Right atrium auricular region (tissue), 2 donors: ENCODE measurements at regions not wholly inside any gene's neighbourhood (a gene's known extent, or its start where the extent isn't known, plus 50 kb on each side); places are given as distances from the start of the nearest gene placed in this dataset.

ENCODE experiments used
- DNase-seq: peaks from one replicate; pipeline ENCODE4 v3.0.0-alpha.2; 2019; ENCODE audit warnings: low spot score
- H3K27ac ChIP-seq, 2 donors: fragments of 200-600 bp; sonication (generic); 1 replicate in 1 of 2; 2 replicates in 1 of 2; pipeline ENCODE4 v1.5.1; 2016 to 2019
- H3K27me3 ChIP-seq, 2 donors: fragments of 200-600 bp; sonication (generic); one replicate each; pipeline versions ENCODE4 v1.5.1 to v1.6.0; 2017 to 2019
- H3K36me3 ChIP-seq: fragments of 200-600 bp; sonication (generic); one replicate; pipeline ENCODE4 v1.5.1; 2016
- H3K4me1 ChIP-seq, 2 donors: fragments of 200-600 bp; sonication (generic); one replicate each; pipeline versions ENCODE4 v1.5.1 to v1.6.0; 2017 to 2019
- H3K4me3 ChIP-seq, 2 donors: fragments of 200-600 bp; sonication (generic); 1 replicate in 1 of 2; 2 replicates in 1 of 2; pipeline ENCODE4 v1.5.1; 2017 to 2019; ENCODE audit warnings: mild to moderate bottlenecking in 1 of 2, moderate library complexity in 1 of 2
- H3K9me3 ChIP-seq, 2 donors: fragments of 200-600 bp; sonication (generic); one replicate each; pipeline ENCODE4 v1.5.1; 2019
- TF ChIP-seq, protein P1 (sequence below), 2 donors: fragments of 200-600 bp; sonication (generic); IDR thresholded peaks; one replicate each; pipeline ENCODE4 v1.5.1; 2019; ENCODE audit warnings: antibody characterized with exemption in 2 of 2

DNA sequence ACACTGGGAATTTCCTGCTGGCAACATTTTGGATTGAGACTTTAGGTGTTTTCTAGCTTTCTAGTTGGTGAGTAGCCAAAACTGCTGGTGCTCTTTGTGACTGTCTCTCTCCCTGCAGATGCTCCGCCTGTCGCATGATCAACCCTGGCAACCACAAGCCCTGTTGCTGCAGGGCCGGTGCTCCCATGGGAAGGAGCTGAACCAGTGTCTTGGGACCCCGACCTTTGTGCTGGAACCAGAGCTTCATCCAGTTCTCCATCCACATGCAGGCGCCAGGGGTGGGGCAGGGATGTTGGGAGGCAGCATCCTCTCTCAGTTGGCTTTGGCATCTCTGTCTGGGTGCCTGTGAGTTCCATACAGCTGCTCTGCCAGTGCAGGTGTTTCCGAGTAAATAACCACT lies 306.2 kb upstream of the MKI67 start:
- no peaks in the 10 kb centered on the region for H3K36me3 ChIP-seq
- no peak for DNase-seq
- no peaks in the 10 kb centered on the region for H3K27me3 ChIP-seq
- TF ChIP-seq, protein P1, sequence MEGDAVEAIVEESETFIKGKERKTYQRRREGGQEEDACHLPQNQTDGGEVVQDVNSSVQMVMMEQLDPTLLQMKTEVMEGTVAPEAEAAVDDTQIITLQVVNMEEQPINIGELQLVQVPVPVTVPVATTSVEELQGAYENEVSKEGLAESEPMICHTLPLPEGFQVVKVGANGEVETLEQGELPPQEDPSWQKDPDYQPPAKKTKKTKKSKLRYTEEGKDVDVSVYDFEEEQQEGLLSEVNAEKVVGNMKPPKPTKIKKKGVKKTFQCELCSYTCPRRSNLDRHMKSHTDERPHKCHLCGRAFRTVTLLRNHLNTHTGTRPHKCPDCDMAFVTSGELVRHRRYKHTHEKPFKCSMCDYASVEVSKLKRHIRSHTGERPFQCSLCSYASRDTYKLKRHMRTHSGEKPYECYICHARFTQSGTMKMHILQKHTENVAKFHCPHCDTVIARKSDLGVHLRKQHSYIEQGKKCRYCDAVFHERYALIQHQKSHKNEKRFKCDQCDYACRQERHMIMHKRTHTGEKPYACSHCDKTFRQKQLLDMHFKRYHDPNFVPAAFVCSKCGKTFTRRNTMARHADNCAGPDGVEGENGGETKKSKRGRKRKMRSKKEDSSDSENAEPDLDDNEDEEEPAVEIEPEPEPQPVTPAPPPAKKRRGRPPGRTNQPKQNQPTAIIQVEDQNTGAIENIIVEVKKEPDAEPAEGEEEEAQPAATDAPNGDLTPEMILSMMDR (IDR thresholded peaks at IDR 0.05) = no peak
- H3K27ac ChIP-seq = no peak overlapping the region
- H3K9me3 ChIP-seq = no peaks in the 10 kb centered on the region
- H3K4me3 ChIP-seq = no peak overlapping the region
- no peaks in the 10 kb centered on the region for H3K4me1 ChIP-seq

GRCh38 chr10:128435811-128436210 lies 309.6 kb upstream of the MKI67 start:
- no peak for DNase-seq
- Histone ChIP-seq H3K4me3 (no peak overlapping the region), H3K9me3 (no peaks in the 10 kb centered on the region), H3K27ac (no peak overlapping the region), H3K36me3 (no peaks in the 10 kb centered on the region), H3K4me1 (no peaks in the 10 kb centered on the region), H3K27me3 (no peaks in the 10 kb centered on the region)
- TF ChIP-seq, protein P1 (IDR thresholded peaks at IDR 0.05) = no peak

- Histone ChIP-seq H3K4me1 (no peaks in the 10 kb centered on the region), H3K36me3 (no peaks in the 10 kb centered on the region), H3K27me3 (no peaks in the 10 kb centered on the region), H3K27ac (no peak overlapping the region), H3K9me3 (no peaks in the 10 kb centered on the region), H3K4me3 (no peak overlapping the region)
- TF ChIP-seq, protein P1 (IDR thresholded peaks at IDR 0.05) = no peak
- no peak for DNase-seq
Observed at GRCh38 chr10:128437786-128438345, 311.6 kb upstream of the MKI67 start.

GRCh38 chr10:128438417-128439063 lies 312.3 kb upstream of the MKI67 start:
- H3K9me3 ChIP-seq = no peaks in the 10 kb centered on the region
- H3K4me1 ChIP-seq = no peaks in the 10 kb centered on the region
- TF ChIP-seq, protein P1 (IDR thresholded peaks at IDR 0.05) = no peak
- H3K36me3 ChIP-seq = no peaks in the 10 kb centered on the region
- H3K4me3 ChIP-seq = no peak overlapping the region
- H3K27ac ChIP-seq = no peak overlapping the region
- DNase-seq = no peak
- no peaks in the 10 kb centered on the region for H3K27me3 ChIP-seq

DNA sequence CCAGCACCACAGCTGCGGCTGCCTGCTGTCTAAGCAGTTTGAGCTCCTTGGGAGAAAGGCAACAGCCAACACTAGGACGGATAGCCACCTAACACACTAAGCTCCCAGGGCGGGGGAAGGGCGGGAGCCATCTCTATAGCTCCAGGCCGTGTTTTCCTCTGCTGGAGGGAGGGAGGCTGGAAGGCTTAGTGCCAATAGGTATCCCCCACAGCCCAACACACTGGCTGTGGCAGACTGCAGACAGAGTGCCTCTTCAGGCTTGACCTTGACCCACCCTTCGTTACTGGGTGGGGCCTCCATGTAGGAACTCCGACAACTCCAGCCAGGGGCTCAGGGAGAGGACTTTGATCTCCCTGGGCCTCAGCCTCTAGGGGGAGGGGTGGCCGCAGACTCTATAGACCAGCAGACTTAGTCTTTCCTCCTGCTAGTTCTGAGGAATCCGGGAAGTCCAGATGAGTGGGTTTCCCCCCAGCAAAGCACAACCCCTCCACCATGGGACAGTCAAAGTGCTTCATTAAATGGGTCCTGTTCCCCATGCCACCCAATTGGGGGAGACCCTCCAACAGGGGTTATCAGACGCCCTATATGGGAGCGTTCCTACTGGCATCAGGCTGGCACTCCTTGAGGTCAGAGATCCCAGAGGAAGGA lies 314.4 kb upstream of the MKI67 start:
- no peak for DNase-seq
- Histone ChIP-seq H3K9me3 (no peaks in the 10 kb centered on the region), H3K4me3 (no peak overlapping the region), H3K4me1 (no peaks in the 10 kb centered on the region), H3K27me3 (no peaks in the 10 kb centered on the region), H3K36me3 (no peaks in the 10 kb centered on the region), H3K27ac (no peak overlapping the region)
- TF ChIP-seq, protein P1 (IDR thresholded peaks at IDR 0.05) = no peak
